ENCODE measurements at regions not wholly inside any gene's neighbourhood (a gene's known extent, or its start where the extent isn't known, plus 50 kb on each side); places are given as distances from the start of the nearest gene placed in this dataset.
"Not testable (repeated sequence)": the region's sequence is repeated elsewhere in the genome, so short reads cannot be mapped to it uniquely, and the experiment has no call there.

GRCh38 chr2:3114406-3115185 lies 263.0 kb downstream of the EIPR1 start:
- DNase-seq = no peak

GRCh38 chr2:3113769-3114168 lies 263.8 kb downstream of the EIPR1 start:
- no peak for DNase-seq

GRCh38 chr2:3113122-3113521 lies 264.5 kb downstream of the EIPR1 start:
- no peak for DNase-seq

GRCh38 chr2:3112553-3112952 lies 265.1 kb downstream of the EIPR1 start:
- no peak for DNase-seq

GRCh38 chr2:3112131-3112530 lies 265.5 kb downstream of the EIPR1 start:
- no peak for DNase-seq

- no peak for DNase-seq
Observed at GRCh38 chr2:3110994-3111666, 266.5 kb downstream of the EIPR1 start.

GRCh38 chr2:3110555-3110954 lies 267.1 kb downstream of the EIPR1 start:
- no peak for DNase-seq

- no peak for DNase-seq
Observed at GRCh38 chr2:3108710-3109702, 268.6 kb downstream of the EIPR1 start.

GRCh38 chr2:3108105-3108504 lies 269.5 kb downstream of the EIPR1 start:
- DNase-seq = no peak

- DNase-seq = no peak
Observed at GRCh38 chr2:3107567-3107966, 270.1 kb downstream of the EIPR1 start.

- DNase-seq = no peak
Observed at GRCh38 chr2:3105814-3106569, 271.6 kb downstream of the EIPR1 start.

- not testable (repeated sequence) for DNase-seq
Observed at GRCh38 chr2:3104958-3105813, 272.4 kb downstream of the EIPR1 start.

- DNase-seq = no peak
Observed at GRCh38 chr2:3104261-3104660, 273.4 kb downstream of the EIPR1 start.

GRCh38 chr2:3102922-3103569 lies 274.6 kb downstream of the EIPR1 start:
- no peak for DNase-seq

- no peak for DNase-seq
Observed at GRCh38 chr2:3102081-3102921, 275.3 kb downstream of the EIPR1 start.

- no peak for DNase-seq
Observed at GRCh38 chr2:3101016-3101942, 276.3 kb downstream of the EIPR1 start.

GRCh38 chr2:3100386-3100785 lies 277.2 kb downstream of the EIPR1 start:
- no peak for DNase-seq

GRCh38 chr2:3099860-3100234 lies 277.8 kb downstream of the EIPR1 start:
- no peak for DNase-seq
